ENCODE measurements at regions not wholly inside any gene's neighbourhood (a gene's known extent, or its start where the extent isn't known, plus 50 kb on each side); places are given as distances from the start of the nearest gene placed in this dataset.

DNA sequence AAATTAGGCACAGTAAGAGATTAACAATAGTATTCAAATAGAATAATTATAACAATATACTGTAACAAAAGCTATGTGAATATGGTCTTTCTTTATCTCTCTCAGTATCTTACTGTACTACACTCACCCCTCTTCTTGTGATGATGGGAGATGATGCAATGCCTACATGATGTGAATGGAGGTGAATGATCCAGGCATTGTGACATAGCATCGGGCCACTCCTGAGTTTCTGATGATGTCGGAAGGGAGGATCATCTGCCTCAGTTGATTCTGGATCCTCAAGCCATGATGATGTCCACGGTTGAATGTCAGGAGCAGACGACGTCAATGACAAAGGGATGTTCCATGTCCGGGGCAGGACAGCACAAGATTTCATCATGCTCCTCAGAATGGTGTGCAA lies 268.3 kb upstream of the MGAT5 start:
- H3K9me3 Mint-ChIP-seq: peaks cover 10% of the 10 kb centered on the region
- no peak for DNase-seq
- H3K36me3 Mint-ChIP-seq (ENCODE audit: low read depth): no peaks in the 10 kb centered on the region
- no peak overlapping the region for H3K4me3 Mint-ChIP-seq
- peaks cover 3% of the 10 kb centered on the region for H3K27me3 Mint-ChIP-seq (ENCODE audit: low read depth, poor library complexity)
- no peaks in the 10 kb centered on the region for H3K4me1 Mint-ChIP-seq
- no peak overlapping the region for H3K27ac Mint-ChIP-seq
- TF ChIP-seq, protein P1, sequence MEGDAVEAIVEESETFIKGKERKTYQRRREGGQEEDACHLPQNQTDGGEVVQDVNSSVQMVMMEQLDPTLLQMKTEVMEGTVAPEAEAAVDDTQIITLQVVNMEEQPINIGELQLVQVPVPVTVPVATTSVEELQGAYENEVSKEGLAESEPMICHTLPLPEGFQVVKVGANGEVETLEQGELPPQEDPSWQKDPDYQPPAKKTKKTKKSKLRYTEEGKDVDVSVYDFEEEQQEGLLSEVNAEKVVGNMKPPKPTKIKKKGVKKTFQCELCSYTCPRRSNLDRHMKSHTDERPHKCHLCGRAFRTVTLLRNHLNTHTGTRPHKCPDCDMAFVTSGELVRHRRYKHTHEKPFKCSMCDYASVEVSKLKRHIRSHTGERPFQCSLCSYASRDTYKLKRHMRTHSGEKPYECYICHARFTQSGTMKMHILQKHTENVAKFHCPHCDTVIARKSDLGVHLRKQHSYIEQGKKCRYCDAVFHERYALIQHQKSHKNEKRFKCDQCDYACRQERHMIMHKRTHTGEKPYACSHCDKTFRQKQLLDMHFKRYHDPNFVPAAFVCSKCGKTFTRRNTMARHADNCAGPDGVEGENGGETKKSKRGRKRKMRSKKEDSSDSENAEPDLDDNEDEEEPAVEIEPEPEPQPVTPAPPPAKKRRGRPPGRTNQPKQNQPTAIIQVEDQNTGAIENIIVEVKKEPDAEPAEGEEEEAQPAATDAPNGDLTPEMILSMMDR (IDR thresholded peaks at IDR 0.05): no peak

DNA sequence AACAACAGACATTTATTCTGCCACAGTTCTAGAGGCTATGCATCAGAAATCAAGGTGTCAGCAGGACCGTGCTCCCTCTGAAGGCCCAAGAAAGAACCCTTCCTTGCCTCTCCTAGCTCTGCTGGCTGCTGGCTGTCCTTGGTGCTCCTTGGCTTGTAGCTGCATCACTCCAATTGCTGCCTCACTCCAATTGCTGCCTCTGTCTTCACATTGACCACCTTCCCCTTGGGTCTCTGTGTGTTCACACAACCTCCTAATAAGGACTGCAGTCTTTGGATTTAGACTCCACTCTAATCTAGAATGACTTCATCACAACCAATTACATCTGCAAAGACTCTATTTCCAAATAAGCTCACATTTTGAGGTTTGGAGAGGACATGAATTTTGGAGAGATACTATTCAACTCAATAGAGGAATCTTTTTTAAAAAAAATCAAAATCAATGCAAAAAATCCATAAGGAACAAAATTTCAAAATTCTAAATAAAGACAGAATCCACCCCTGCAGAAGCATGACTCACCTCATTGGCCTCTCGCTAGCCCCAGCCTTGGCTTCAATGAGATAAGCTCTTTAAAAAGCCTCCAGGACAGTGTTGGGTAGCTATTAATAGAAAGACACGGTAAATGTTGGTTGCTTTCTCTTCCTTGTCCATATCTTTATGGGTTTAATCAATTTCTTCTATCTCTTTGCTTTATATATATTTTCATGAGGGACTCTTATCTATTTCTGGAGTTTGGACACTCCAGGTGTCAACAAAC lies 267.6 kb upstream of the MGAT5 start:
- no peaks in the 10 kb centered on the region for H3K36me3 Mint-ChIP-seq (ENCODE audit: low read depth)
- H3K4me3 Mint-ChIP-seq: no peak overlapping the region
- peaks cover 3% of the 10 kb centered on the region for H3K27me3 Mint-ChIP-seq (ENCODE audit: low read depth, poor library complexity)
- no peak for DNase-seq
- H3K27ac Mint-ChIP-seq: no peak overlapping the region
- H3K9me3 Mint-ChIP-seq: peaks cover 10% of the 10 kb centered on the region
- TF ChIP-seq, protein P1 (IDR thresholded peaks at IDR 0.05): no peak
- no peaks in the 10 kb centered on the region for H3K4me1 Mint-ChIP-seq

DNA sequence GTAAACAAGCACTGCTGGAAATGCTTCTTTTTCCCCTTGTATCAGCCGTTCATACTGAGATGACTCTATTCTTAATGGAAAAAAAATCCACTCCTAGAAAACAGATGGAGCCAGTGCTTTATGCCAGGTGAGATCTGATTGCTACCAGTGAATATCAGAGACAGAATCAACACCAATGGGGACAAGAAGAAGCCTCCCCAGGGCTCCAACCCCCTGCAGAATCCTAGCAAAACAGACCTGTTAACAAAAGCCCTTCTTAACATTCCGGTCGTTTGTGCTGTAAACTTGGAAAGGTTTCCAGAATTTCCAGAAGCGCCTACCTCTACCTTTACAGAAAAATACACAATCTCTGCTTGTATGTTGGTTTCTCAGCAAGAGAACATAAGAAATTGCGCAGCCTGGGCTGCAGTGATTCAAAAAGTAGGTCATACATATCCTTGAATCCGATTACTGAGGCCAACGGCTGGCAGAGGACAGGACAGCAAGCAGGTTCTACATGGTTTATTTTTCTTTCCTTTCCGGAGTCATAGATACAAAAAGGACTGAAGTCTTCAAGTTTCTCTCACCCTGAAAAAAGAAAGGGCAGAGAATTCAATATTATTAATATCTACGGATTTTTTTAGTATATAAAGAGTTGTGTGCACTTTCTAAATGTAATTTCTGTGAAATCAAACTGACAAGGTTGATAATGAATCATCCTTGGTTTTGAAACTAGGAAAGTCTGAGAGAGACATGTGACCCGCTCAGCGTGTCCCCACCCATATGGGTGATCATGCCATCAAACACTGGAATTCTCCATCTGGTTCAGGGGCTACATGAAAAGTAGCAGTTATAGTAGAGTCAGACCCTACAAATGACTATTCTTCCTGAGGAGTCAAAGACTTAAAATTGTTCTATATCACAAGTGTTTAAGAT lies 266.7 kb upstream of the MGAT5 start:
- DNase-seq: no peak
- TF ChIP-seq, protein P1 (IDR thresholded peaks at IDR 0.05): no peak
- Mint-ChIP-seq H3K36me3 (ENCODE audit: low read depth) (no peaks in the 10 kb centered on the region), H3K4me3 (no peak overlapping the region), H3K9me3 (peaks cover 10% of the 10 kb centered on the region), H3K4me1 (peaks cover 4% of the 10 kb centered on the region), H3K27ac (no peak overlapping the region), H3K27me3 (ENCODE audit: low read depth, poor library complexity) (no peaks in the 10 kb centered on the region)

DNA sequence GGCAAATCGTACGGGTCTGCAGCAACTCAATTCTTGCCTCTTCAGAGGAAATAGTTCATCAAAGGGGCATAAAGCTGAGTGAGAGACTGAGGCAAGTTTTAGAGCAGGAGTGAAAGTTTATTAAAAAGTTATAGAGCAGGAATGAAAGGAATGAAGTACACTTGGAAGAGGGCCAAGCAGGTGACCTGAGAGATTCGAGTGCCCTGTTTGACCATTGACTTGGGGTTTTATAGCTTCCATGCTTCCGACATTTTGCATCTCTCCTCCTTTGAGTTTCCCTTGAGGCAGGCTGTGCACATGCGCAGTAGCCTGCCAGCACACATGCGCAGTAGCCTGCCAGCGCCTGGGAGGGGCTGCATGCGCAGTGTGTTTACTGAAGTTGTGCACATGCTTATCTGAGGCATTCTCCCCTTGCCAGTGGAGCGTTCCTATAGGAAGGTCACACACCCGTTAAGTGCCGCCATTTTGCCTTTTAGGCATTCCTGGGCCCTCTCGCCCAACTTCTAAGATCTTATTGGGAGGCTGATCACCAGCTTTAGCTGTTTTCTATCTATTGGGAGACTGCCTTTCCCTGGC lies 265.5 kb upstream of the MGAT5 start:
- H3K36me3 Mint-ChIP-seq (ENCODE audit: low read depth): no peaks in the 10 kb centered on the region
- TF ChIP-seq, protein P1 (IDR thresholded peaks at IDR 0.05): no peak

DNA sequence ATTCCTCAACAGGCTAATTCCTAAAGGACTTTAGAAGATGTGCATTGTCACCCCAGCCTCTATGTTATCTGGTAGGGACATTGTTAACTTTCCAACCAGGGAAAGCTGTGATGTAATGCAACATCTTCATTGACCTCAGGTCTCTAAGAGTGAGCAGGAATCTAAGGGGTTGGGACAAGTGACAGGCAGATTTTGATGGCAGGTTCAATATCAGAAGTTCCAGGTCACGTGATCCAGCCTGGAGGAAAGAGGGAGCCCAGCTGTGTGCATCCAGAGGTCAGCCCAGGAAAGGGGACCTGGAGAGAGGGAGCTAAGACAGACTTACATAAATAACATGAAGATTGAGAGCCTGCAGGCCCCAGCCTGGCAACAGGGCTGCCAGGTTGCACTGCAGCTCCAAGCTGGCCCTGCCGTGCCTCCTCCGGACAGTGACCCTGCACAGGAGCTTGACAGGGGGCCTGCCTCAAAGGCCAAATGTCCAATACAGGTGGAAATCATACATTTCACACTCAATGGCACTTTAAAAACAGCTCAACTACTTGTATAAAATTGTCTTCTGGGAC lies 262.2 kb upstream of the MGAT5 start:
- DNase-seq: no peak
- no peaks in the 10 kb centered on the region for H3K36me3 Mint-ChIP-seq (ENCODE audit: low read depth)
- H3K9me3 Mint-ChIP-seq: no peaks in the 10 kb centered on the region
- TF ChIP-seq, protein P1 (IDR thresholded peaks at IDR 0.05): no peak
- H3K4me3 Mint-ChIP-seq: no peak overlapping the region
- H3K27me3 Mint-ChIP-seq (ENCODE audit: low read depth, poor library complexity): no peaks in the 10 kb centered on the region
- peaks cover 10% of the 10 kb centered on the region for H3K4me1 Mint-ChIP-seq
- H3K27ac Mint-ChIP-seq: peak overlapping the region; percentile 83

More for the DNA sequence above, 265.5 kb upstream of the MGAT5 start:
- DNase-seq: no peak
- Mint-ChIP-seq H3K27me3 (ENCODE audit: low read depth, poor library complexity) (no peaks in the 10 kb centered on the region), H3K9me3 (peaks cover 10% of the 10 kb centered on the region), H3K4me3 (no peak overlapping the region), H3K4me1 (peaks cover 8% of the 10 kb centered on the region), H3K27ac (no peak overlapping the region)
